ENCODE measurements at regions not wholly inside any gene's neighbourhood (a gene's known extent, or its start where the extent isn't known, plus 50 kb on each side); places are given as distances from the start of the nearest gene placed in this dataset.

DNA sequence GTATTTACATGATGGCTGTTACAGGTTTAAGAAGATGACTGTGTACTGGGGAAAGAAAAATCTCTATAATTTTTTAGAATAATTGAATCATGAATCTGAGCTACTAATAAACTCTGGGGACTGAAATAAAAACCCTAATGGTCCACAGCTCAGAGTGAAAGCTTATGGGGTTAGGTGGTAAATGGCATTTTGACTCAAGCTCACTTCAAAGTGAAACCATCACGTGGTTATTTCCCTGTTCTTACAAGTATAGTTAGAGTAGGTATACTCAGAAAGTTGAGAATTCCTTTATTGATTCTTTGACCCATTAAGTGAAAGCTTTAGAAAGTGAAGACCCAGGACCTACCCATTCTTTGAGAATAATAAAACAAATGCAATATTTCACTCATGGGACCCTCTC lies 626.2 kb upstream of the SETBP1 start:
- TF ChIP-seq EZH2phosphoT487 (IDR thresholded peaks at IDR 0.05) (no peak), CTCF (IDR thresholded peaks at IDR 0.05) (no peak)

All from neural progenitor cell (in vitro differentiated cells).